ENCODE measurements at regions not wholly inside any gene's neighbourhood (a gene's known extent, or its start where the extent isn't known, plus 50 kb on each side); places are given as distances from the start of the nearest gene placed in this dataset.
"Not testable (repeated sequence)": the region's sequence is repeated elsewhere in the genome, so short reads cannot be mapped to it uniquely, and the experiment has no call there.

GRCh38 chr17:71464751-71465150, 656.1 kb upstream of the SOX9 start:
- DNase-seq, result no peak

GRCh38 chr17:71467719-71468118, 653.1 kb upstream of the SOX9 start:
- no peak for DNase-seq

- DNase-seq, result no peak
These were observed 650.8 kb upstream of the SOX9 start for GRCh38 chr17:71470062-71470461.

- DNase-seq, result no peak
These were observed 647.7 kb upstream of the SOX9 start for GRCh38 chr17:71472809-71473789.

GRCh38 chr17:71477356-71477755, 643.5 kb upstream of the SOX9 start:
- no peak for DNase-seq

- DNase-seq, result no peak
These were observed 640.7 kb upstream of the SOX9 start for GRCh38 chr17:71480099-71480498.

- no peak for DNase-seq
These were observed 638.2 kb upstream of the SOX9 start for GRCh38 chr17:71482625-71483024.

GRCh38 chr17:71484546-71484945, 636.3 kb upstream of the SOX9 start:
- DNase-seq, result no peak

- no peak for DNase-seq
These were observed 635.4 kb upstream of the SOX9 start for GRCh38 chr17:71485426-71485825.

GRCh38 chr17:71486261-71486660, 634.6 kb upstream of the SOX9 start:
- no peak for DNase-seq

- no peak for DNase-seq
These were observed 632.0 kb upstream of the SOX9 start for GRCh38 chr17:71488851-71489250.

- no peak for DNase-seq
These were observed 626.6 kb upstream of the SOX9 start for GRCh38 chr17:71494062-71494855.

GRCh38 chr17:71495420-71495819, 625.4 kb upstream of the SOX9 start:
- no peak for DNase-seq

GRCh38 chr17:71496552-71496951, 624.3 kb upstream of the SOX9 start:
- DNase-seq, result no peak

- no peak for DNase-seq
These were observed 619.9 kb upstream of the SOX9 start for GRCh38 chr17:71500761-71501555.

GRCh38 chr17:71501711-71502110, 619.1 kb upstream of the SOX9 start:
- DNase-seq, result no peak

GRCh38 chr17:71502443-71502842, 618.4 kb upstream of the SOX9 start:
- no peak for DNase-seq

GRCh38 chr17:71503710-71504465, 616.9 kb upstream of the SOX9 start:
- no peak for DNase-seq

- DNase-seq, result no peak
These were observed 615.6 kb upstream of the SOX9 start for GRCh38 chr17:71505200-71505599.

- DNase-seq, result no peak
These were observed 614.8 kb upstream of the SOX9 start for GRCh38 chr17:71505981-71506380.

GRCh38 chr17:71511266-71511995, 609.4 kb upstream of the SOX9 start:
- DNase-seq, result no peak

- DNase-seq, result not testable (repeated sequence)
These were observed 607.1 kb upstream of the SOX9 start for GRCh38 chr17:71513725-71514124.
